Mesendoderm (in vitro differentiated cells): ENCODE measurements at regions not wholly inside any gene's neighbourhood (a gene's known extent, or its start where the extent isn't known, plus 50 kb on each side); places are given as distances from the start of the nearest gene placed in this dataset.

Source experiments
- DNase-seq: peaks from one replicate; pipeline ENCODE4 v3.0.0; 2013
- H2AK5ac ChIP-seq: 2 replicates; pipeline ENCODE4 v1.6.1; 2013; ENCODE audit warnings: low read length, inconsistent platforms
- H2BK120ac ChIP-seq: 2 replicates; pipeline ENCODE4 v1.6.1; 2013; ENCODE audit warnings: low read depth, mild to moderate bottlenecking, low read length, moderate library complexity, mixed read lengths
- H2BK15ac ChIP-seq: replicated peaks from 2 replicates; pipeline ENCODE4 v1.6.1; 2013; ENCODE audit warnings: low read depth, mild to moderate bottlenecking, moderate library complexity
- H2BK5ac ChIP-seq: 2 replicates; pipeline ENCODE4 v1.6.1; 2013; ENCODE audit warnings: low read length, inconsistent platforms
- H3K18ac ChIP-seq: 2 replicates; pipeline ENCODE4 v1.6.1; 2013; ENCODE audit warnings: mild to moderate bottlenecking, low read length, mixed read lengths
- H3K23ac ChIP-seq: one replicate; pipeline ENCODE4 v1.6.1; 2013; ENCODE audit warnings: low read length
- H3K27ac ChIP-seq: 2 replicates; pipeline ENCODE4 v1.5.1; 2013; ENCODE audit warnings: low read depth, mild to moderate bottlenecking, inconsistent platforms, low read length, moderate library complexity
- H3K27me3 ChIP-seq: 2 replicates; pipeline ENCODE4 v1.6.1; 2013; ENCODE audit warnings: low read length, control low read depth, mild to moderate bottlenecking, inconsistent platforms; ENCODE audit not compliant: insufficient read depth, poor library complexity
- H3K36me3 ChIP-seq: 2 replicates; pipeline ENCODE4 v1.6.1; 2013; ENCODE audit warnings: low read length, inconsistent platforms; ENCODE audit not compliant: control insufficient read depth, insufficient read depth
- H3K4ac ChIP-seq: one replicate; pipeline ENCODE4 v1.6.1; 2013; ENCODE audit warnings: low read depth, mild to moderate bottlenecking, low read length, moderate library complexity
- H3K4me1 ChIP-seq: 2 replicates; pipeline ENCODE4 v1.6.1; 2013; ENCODE audit warnings: low read depth, low read length, inconsistent platforms; ENCODE audit not compliant: control insufficient read depth
- H3K4me2 ChIP-seq: 2 replicates; pipeline ENCODE4 v1.6.1; 2013; ENCODE audit warnings: low read length
- H3K4me3 ChIP-seq: 2 replicates; pipeline ENCODE4 v1.5.1; 2013; ENCODE audit warnings: mild to moderate bottlenecking, low read length
- H3K56ac ChIP-seq: one replicate; pipeline ENCODE4 v1.6.1; 2013; ENCODE audit warnings: low read length
- H3K79me1 ChIP-seq: 2 replicates; pipeline ENCODE4 v1.6.1; 2013; ENCODE audit warnings: low read length, inconsistent platforms
- H3K79me2 ChIP-seq: 2 replicates; pipeline ENCODE4 v1.6.1; 2013; ENCODE audit warnings: mild to moderate bottlenecking, low read length; ENCODE audit not compliant: control insufficient read depth, insufficient read depth
- H3K9ac ChIP-seq: 2 replicates; pipeline ENCODE4 v1.6.1; 2013; ENCODE audit warnings: low read length, inconsistent platforms
- H4K5ac ChIP-seq: one replicate; pipeline ENCODE4 v1.6.1; 2013; ENCODE audit warnings: low read length
- H4K8ac ChIP-seq: one replicate; pipeline ENCODE4 v1.6.1; 2013; ENCODE audit warnings: low read depth, mild to moderate bottlenecking, control low read depth, low read length, moderate library complexity
- WGBS: extraction: QIAGEN DNeasy Blood & Tissue Kit; methylation state at CpG from one replicate; pipeline ENCODE4 v1.1.7; 2013; ENCODE audit warnings: low lambda C conversion rate, missing lambda C conversion rate; ENCODE audit not compliant: insufficient coverage; ENCODE audit errors: extremely low coverage; 5-methylcytosine and 5-hydroxymethylcytosine counted together

DNA sequence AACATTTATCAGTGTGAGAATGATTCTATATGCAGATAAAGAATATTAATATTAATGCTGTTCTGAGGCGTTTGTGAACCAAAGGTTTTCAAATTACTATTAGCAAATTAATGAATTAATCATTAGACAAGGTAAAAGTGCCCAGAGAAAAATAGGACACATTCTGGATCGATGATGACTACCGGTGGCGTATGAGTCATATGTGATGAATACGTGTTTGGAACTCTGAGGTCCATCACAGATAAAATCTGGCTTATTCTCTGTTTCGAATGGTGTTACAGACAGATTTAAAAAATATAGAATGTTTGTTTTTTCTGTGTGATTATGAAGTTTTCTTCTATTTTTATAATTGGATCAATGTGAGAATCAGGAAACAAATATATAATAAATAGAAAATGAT is 79.2 kb upstream of the RTL1 start:
- Histone ChIP-seq H3K27ac (no peak overlapping the region), H2BK5ac (no peak overlapping the region), H3K56ac (no peak overlapping the region), H2BK15ac (no peak overlapping the region), H3K36me3 (no peaks in the 10 kb centered on the region), H3K23ac (no peak overlapping the region), H3K79me2 (no peaks in the 10 kb centered on the region), H3K4me2 (no peak overlapping the region), H2AK5ac (no peak overlapping the region), H3K4ac (no peak overlapping the region), H3K79me1 (no peaks in the 10 kb centered on the region), H3K27me3 (no peaks in the 10 kb centered on the region), H3K9ac (no peak overlapping the region), H4K8ac (no peak overlapping the region), H4K5ac (no peak overlapping the region), H3K4me1 (no peaks in the 10 kb centered on the region), H3K18ac (no peak overlapping the region), H2BK120ac (no peak overlapping the region), H3K4me3 (no peak overlapping the region)
- no CpG with 5 or more reads among the region's 6 CpGs for WGBS
- no peak for DNase-seq

- Histone ChIP-seq H4K8ac (no peak overlapping the region), H2BK120ac (no peak overlapping the region), H3K23ac (no peak overlapping the region), H3K4me2 (no peak overlapping the region), H3K27ac (no peak overlapping the region), H2BK5ac (no peak overlapping the region), H3K18ac (no peak overlapping the region), H3K79me2 (no peaks in the 10 kb centered on the region), H3K4ac (no peak overlapping the region), H4K5ac (no peak overlapping the region), H3K4me1 (no peaks in the 10 kb centered on the region), H3K27me3 (no peaks in the 10 kb centered on the region), H3K56ac (no peak overlapping the region), H2AK5ac (no peak overlapping the region), H3K4me3 (no peak overlapping the region), H3K79me1 (no peaks in the 10 kb centered on the region), H3K9ac (no peak overlapping the region), H3K36me3 (no peaks in the 10 kb centered on the region), H2BK15ac (no peak overlapping the region)
- DNase-seq = no peak
- WGBS = no CpG with 5 or more reads among the region's 5 CpGs
Measured at GRCh38 chr14:100983710-100984109, 80.2 kb upstream of the RTL1 start.

DNA sequence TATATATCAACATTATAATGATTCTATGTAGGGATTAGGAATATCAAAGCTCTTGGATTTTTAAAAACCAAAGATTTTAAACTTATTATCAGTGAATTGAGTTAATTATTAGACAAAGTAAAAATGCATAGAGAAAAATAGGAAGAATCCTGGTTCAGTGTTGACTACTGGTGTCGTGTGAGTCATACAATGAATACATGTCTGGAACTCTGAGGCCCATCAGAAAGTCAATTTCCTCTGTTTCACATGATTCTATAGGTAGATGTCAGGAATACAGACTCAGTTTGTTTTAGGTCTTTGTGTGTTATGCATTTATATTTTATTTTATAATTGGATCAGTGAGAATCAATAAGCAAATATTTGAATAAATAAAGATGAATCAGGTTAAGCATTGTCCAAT is 84.5 kb upstream of the RTL1 start:
- no peak overlapping the region for H3K27ac ChIP-seq
- H3K79me1 ChIP-seq = no peaks in the 10 kb centered on the region
- H2BK15ac ChIP-seq = no peak overlapping the region
- H4K5ac ChIP-seq = no peak overlapping the region
- H3K79me2 ChIP-seq = no peaks in the 10 kb centered on the region
- H3K9ac ChIP-seq = no peak overlapping the region
- no peak overlapping the region for H4K8ac ChIP-seq
- no peak overlapping the region for H3K18ac ChIP-seq
- no peak overlapping the region for H3K4me2 ChIP-seq
- no peak overlapping the region for H2BK5ac ChIP-seq
- H3K23ac ChIP-seq = no peak overlapping the region
- no peak overlapping the region for H2AK5ac ChIP-seq
- H3K56ac ChIP-seq = no peak overlapping the region
- no peaks in the 10 kb centered on the region for H3K4me1 ChIP-seq
- no peak overlapping the region for H3K4ac ChIP-seq
- H3K4me3 ChIP-seq = no peak overlapping the region
- H3K27me3 ChIP-seq = no peaks in the 10 kb centered on the region
- no peaks in the 10 kb centered on the region for H3K36me3 ChIP-seq
- WGBS = no CpG with 5 or more reads among the region's 1 CpG
- H2BK120ac ChIP-seq = no peak overlapping the region
- no peak for DNase-seq

- Histone ChIP-seq H4K8ac (no peak overlapping the region), H3K4me3 (no peak overlapping the region), H3K27me3 (no peaks in the 10 kb centered on the region), H4K5ac (no peak overlapping the region), H3K4ac (no peak overlapping the region), H3K9ac (no peak overlapping the region), H2BK15ac (no peak overlapping the region), H3K27ac (no peak overlapping the region), H2BK120ac (no peak overlapping the region), H3K36me3 (no peaks in the 10 kb centered on the region), H3K23ac (no peak overlapping the region), H3K56ac (no peak overlapping the region), H3K4me2 (no peak overlapping the region), H2AK5ac (no peak overlapping the region), H3K79me2 (no peaks in the 10 kb centered on the region), H2BK5ac (no peak overlapping the region), H3K18ac (no peak overlapping the region), H3K79me1 (no peaks in the 10 kb centered on the region), H3K4me1 (no peaks in the 10 kb centered on the region)
- DNase-seq = no peak
- WGBS = no CpG with 5 or more reads among the region's 5 CpGs
Measured at GRCh38 chr14:100988411-100988900, 84.9 kb upstream of the RTL1 start.

- Histone ChIP-seq H3K36me3 (no peaks in the 10 kb centered on the region), H3K27me3 (no peaks in the 10 kb centered on the region), H3K4me2 (no peak overlapping the region), H3K23ac (no peak overlapping the region), H3K27ac (no peak overlapping the region), H3K18ac (no peak overlapping the region), H2BK5ac (no peak overlapping the region), H4K8ac (no peak overlapping the region), H3K79me2 (no peaks in the 10 kb centered on the region), H3K79me1 (no peaks in the 10 kb centered on the region), H3K4me3 (no peak overlapping the region), H2BK120ac (no peak overlapping the region), H3K9ac (no peak overlapping the region), H4K5ac (no peak overlapping the region), H2AK5ac (no peak overlapping the region), H3K56ac (no peak overlapping the region), H3K4ac (no peak overlapping the region), H2BK15ac (no peak overlapping the region), H3K4me1 (no peaks in the 10 kb centered on the region)
- DNase-seq = no peak
- WGBS = no CpG with 5 or more reads among the region's 4 CpGs
Measured at GRCh38 chr14:100988956-100989355, 85.4 kb upstream of the RTL1 start.

DNA sequence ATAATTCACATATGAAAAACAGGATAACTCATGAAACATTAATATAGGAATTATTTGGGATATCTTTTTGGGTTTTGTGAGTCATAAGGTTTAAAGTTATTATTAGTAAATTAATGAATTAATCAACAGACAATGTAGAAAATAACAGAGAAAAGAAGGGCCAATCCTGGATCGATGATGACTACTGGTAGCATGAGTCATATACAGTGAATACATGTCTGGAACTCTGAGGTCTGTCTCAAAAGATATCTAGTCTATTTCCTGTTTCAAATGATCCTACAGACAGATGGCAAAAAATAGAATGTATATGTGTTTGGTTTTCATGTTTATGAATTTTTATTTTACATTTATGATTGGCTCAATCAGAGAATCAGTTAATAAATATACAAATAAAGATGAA is 86.4 kb upstream of the RTL1 start:
- no peak overlapping the region for H3K27ac ChIP-seq

More for the DNA sequence above, 86.4 kb upstream of the RTL1 start:
- H3K79me1 ChIP-seq = no peaks in the 10 kb centered on the region
- no peak overlapping the region for H3K4me3 ChIP-seq
- no peak overlapping the region for H2AK5ac ChIP-seq
- H3K18ac ChIP-seq = no peak overlapping the region
- no peak overlapping the region for H4K8ac ChIP-seq
- no peak overlapping the region for H3K56ac ChIP-seq
- H4K5ac ChIP-seq = no peak overlapping the region
- H3K23ac ChIP-seq = no peak overlapping the region
- no peak for DNase-seq
- H2BK15ac ChIP-seq = no peak overlapping the region
- H3K4ac ChIP-seq = no peak overlapping the region
- H2BK5ac ChIP-seq = no peak overlapping the region
- H3K4me1 ChIP-seq = no peaks in the 10 kb centered on the region
- no peaks in the 10 kb centered on the region for H3K36me3 ChIP-seq
- H3K4me2 ChIP-seq = no peak overlapping the region
- no peaks in the 10 kb centered on the region for H3K27me3 ChIP-seq
- no peak overlapping the region for H3K9ac ChIP-seq
- H3K79me2 ChIP-seq = no peaks in the 10 kb centered on the region
- WGBS = no CpG with 5 or more reads among the region's 1 CpG
- H2BK120ac ChIP-seq = no peak overlapping the region
